ENCODE measurements at regions not wholly inside any gene's neighbourhood (a gene's known extent, or its start where the extent isn't known, plus 50 kb on each side); places are given as distances from the start of the nearest gene placed in this dataset.

GRCh38 chr5:24385617-24386016 lies 259.2 kb downstream of the CDH10 start:
- TF ChIP-seq, protein P1, sequence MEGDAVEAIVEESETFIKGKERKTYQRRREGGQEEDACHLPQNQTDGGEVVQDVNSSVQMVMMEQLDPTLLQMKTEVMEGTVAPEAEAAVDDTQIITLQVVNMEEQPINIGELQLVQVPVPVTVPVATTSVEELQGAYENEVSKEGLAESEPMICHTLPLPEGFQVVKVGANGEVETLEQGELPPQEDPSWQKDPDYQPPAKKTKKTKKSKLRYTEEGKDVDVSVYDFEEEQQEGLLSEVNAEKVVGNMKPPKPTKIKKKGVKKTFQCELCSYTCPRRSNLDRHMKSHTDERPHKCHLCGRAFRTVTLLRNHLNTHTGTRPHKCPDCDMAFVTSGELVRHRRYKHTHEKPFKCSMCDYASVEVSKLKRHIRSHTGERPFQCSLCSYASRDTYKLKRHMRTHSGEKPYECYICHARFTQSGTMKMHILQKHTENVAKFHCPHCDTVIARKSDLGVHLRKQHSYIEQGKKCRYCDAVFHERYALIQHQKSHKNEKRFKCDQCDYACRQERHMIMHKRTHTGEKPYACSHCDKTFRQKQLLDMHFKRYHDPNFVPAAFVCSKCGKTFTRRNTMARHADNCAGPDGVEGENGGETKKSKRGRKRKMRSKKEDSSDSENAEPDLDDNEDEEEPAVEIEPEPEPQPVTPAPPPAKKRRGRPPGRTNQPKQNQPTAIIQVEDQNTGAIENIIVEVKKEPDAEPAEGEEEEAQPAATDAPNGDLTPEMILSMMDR (conservative IDR thresholded peaks at IDR 0.05) = no peak
- Mint-ChIP-seq H3K27me3 (ENCODE audit: low read depth) (no peaks in the 10 kb centered on the region), H3K27ac (ENCODE audit: unreplicated experiment) (no peak overlapping the region), H3K36me3 (ENCODE audit: low read depth) (no peaks in the 10 kb centered on the region), H3K9me3 (peaks cover 3% of the 10 kb centered on the region), H3K4me3 (no peak overlapping the region), H3K4me1 (no peaks in the 10 kb centered on the region)
- DNase-seq (ENCODE audit: low read depth, low spot score) = no peak

DNA sequence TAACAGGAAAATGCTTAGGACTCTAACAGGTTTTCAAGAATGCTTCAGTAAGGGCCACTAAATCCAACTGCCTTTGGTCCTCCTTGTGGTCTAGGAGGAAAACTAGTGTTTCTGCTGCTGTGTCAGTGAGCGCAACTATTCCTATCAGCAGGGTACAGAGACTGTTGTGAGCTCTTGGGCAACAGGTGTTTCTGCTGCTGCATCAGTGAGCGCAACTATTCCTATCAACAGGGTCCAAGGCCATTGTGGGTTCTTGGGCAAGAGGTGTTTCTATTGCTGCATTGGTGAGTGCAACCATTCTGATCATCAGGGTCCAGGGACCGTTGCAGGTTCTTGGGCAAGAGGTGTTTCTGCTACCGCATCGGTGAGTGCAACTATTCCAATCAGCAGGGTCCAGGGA lies 256.3 kb downstream of the CDH10 start:
- H3K9me3 Mint-ChIP-seq = peaks cover 5% of the 10 kb centered on the region
- no peak overlapping the region for H3K27ac Mint-ChIP-seq (ENCODE audit: unreplicated experiment)
- TF ChIP-seq, protein P1 (conservative IDR thresholded peaks at IDR 0.05) = no peak
- no peaks in the 10 kb centered on the region for H3K27me3 Mint-ChIP-seq (ENCODE audit: low read depth)
- no peak for DNase-seq (ENCODE audit: low read depth, low spot score)
- H3K4me3 Mint-ChIP-seq = no peak overlapping the region
- H3K4me1 Mint-ChIP-seq = no peaks in the 10 kb centered on the region
- no peaks in the 10 kb centered on the region for H3K36me3 Mint-ChIP-seq (ENCODE audit: low read depth)

DNA sequence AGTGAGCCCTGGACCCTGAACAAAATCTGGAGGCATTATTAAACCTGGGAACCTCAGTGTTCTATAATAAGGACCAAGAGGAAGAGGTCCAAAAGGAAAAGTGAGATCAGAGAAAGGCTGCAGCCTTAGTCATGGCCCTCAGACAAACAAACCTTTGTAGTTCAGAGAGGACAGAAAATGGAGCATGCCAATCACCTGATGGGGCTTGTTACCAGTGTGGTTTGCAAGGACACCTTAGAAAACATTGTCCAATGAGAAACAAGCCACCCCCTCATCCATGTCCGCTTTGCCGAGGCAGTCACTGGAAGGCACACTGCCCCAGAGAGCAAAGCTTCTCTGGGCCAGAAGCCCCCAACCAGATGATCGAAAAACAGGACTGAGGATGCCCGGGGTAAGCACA lies 254.8 kb downstream of the CDH10 start:
- no peak overlapping the region for H3K4me3 Mint-ChIP-seq
- no peak for DNase-seq (ENCODE audit: low read depth, low spot score)
- no peak overlapping the region for H3K27ac Mint-ChIP-seq (ENCODE audit: unreplicated experiment)
- H3K27me3 Mint-ChIP-seq (ENCODE audit: low read depth) = no peaks in the 10 kb centered on the region
- no peaks in the 10 kb centered on the region for H3K36me3 Mint-ChIP-seq (ENCODE audit: low read depth)
- peaks cover 10% of the 10 kb centered on the region for H3K9me3 Mint-ChIP-seq
- no peaks in the 10 kb centered on the region for H3K4me1 Mint-ChIP-seq
- TF ChIP-seq, protein P1 (conservative IDR thresholded peaks at IDR 0.05) = no peak

- H3K27me3 Mint-ChIP-seq (ENCODE audit: low read depth) = no peaks in the 10 kb centered on the region
- H3K4me1 Mint-ChIP-seq = no peaks in the 10 kb centered on the region
- H3K4me3 Mint-ChIP-seq = no peak overlapping the region
- H3K27ac Mint-ChIP-seq (ENCODE audit: unreplicated experiment) = no peak overlapping the region
- H3K36me3 Mint-ChIP-seq (ENCODE audit: low read depth) = peaks cover under 1% of the 10 kb centered on the region
- H3K9me3 Mint-ChIP-seq = peaks cover 12% of the 10 kb centered on the region
- DNase-seq (ENCODE audit: low read depth, low spot score) = no peak
- TF ChIP-seq, protein P1 (conservative IDR thresholded peaks at IDR 0.05) = no peak
These were observed 253.0 kb downstream of the CDH10 start for GRCh38 chr5:24391816-24392215.

- TF ChIP-seq, protein P1 (conservative IDR thresholded peaks at IDR 0.05) = no peak
- Mint-ChIP-seq H3K27ac (ENCODE audit: unreplicated experiment) (no peak overlapping the region), H3K4me1 (no peaks in the 10 kb centered on the region), H3K27me3 (ENCODE audit: low read depth) (no peaks in the 10 kb centered on the region), H3K36me3 (ENCODE audit: low read depth) (peaks cover 2% of the 10 kb centered on the region), H3K4me3 (no peak overlapping the region), H3K9me3 (peaks cover 22% of the 10 kb centered on the region)
- DNase-seq (ENCODE audit: low read depth, low spot score) = no peak
These were observed 247.2 kb downstream of the CDH10 start for GRCh38 chr5:24397601-24398000.

DNA sequence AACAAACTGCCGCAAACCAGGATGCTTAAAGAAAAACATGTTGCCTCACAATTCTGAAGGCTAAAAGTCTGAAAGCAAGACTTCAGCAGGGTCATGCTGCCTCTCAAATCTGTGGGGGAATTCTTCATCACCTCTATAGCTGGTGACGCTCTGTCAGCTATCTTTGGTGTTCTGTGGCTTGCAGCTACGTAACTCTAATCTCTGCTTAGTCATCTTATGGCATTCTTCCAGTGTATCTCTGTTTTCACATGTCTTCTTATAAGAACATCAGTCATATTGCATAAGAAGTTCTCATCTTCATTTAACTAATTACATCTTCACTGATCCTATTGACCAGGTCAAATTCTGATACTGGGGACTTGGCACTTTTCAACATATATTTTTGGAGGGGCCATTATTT lies 243.0 kb downstream of the CDH10 start:
- H3K4me3 Mint-ChIP-seq = no peak overlapping the region
- TF ChIP-seq, protein P1 (conservative IDR thresholded peaks at IDR 0.05) = no peak
- H3K36me3 Mint-ChIP-seq (ENCODE audit: low read depth) = peaks cover 2% of the 10 kb centered on the region
- DNase-seq (ENCODE audit: low read depth, low spot score) = no peak
- H3K9me3 Mint-ChIP-seq = peaks cover 14% of the 10 kb centered on the region
- no peak overlapping the region for H3K27ac Mint-ChIP-seq (ENCODE audit: unreplicated experiment)
- no peaks in the 10 kb centered on the region for H3K27me3 Mint-ChIP-seq (ENCODE audit: low read depth)
- no peaks in the 10 kb centered on the region for H3K4me1 Mint-ChIP-seq

All from neural crest cell (in vitro differentiated cells).